Heart left ventricle (tissue), 16 donors: ENCODE measurements at regions not wholly inside any gene's neighbourhood (a gene's known extent, or its start where the extent isn't known, plus 50 kb on each side); places are given as distances from the start of the nearest gene placed in this dataset.

ENCODE experiments used
- ATAC-seq, 4 donors: fragments of 200-7000 bp; cut with Tn5 transposase; one replicate each; pipeline ENCODE4 v1.9.1; 2020 to 2022; ENCODE audit warnings: moderate library complexity in 4 of 4, mild to moderate bottlenecking in 3 of 4, moderate number of reproducible peaks in 1 of 4
- DNase-seq, 5 donors: peaks; one replicate each; pipeline ENCODE4 v3.0.0-alpha.2; 2020
- H3K27ac ChIP-seq, 12 donors: fragments of 200-600 bp; sonication (generic) in 4 of 12; one replicate each; pipeline versions ENCODE4 v1.5.0 to v1.8.0; 2016 to 2022; ENCODE audit warnings: mild to moderate bottlenecking in 2 of 12
- H3K27me3 ChIP-seq, 9 donors: fragments of 200-600 bp; sonication (generic) in 2 of 9; one replicate each; pipeline versions ENCODE4 v1.5.1 to v1.8.0; 2016 to 2022; ENCODE audit warnings: mild to moderate bottlenecking in 3 of 9
- H3K36me3 ChIP-seq, 9 donors: fragments of 200-600 bp; sonication (generic) in 2 of 9; one replicate each; pipeline versions ENCODE4 v1.5.0 to v1.8.0; 2018 to 2022; ENCODE audit warnings: mild to moderate bottlenecking in 2 of 9
- H3K4me1 ChIP-seq, 12 donors: fragments of 200-600 bp; sonication (generic) in 4 of 12; one replicate each; pipeline versions ENCODE4 v1.5.0 to v1.8.0; 2016 to 2022; ENCODE audit warnings: mild to moderate bottlenecking in 3 of 12
- H3K4me3 ChIP-seq, 12 donors: fragments of 200-600 bp; sonication (generic) in 4 of 12; one replicate each; pipeline versions ENCODE4 v1.5.0 to v1.8.0; 2017 to 2022; ENCODE audit warnings: mild to moderate bottlenecking in 9 of 12, moderate library complexity in 4 of 12
- H3K9me3 ChIP-seq, 12 donors: fragments of 200-600 bp; sonication (generic) in 4 of 12; one replicate each; pipeline versions ENCODE4 v1.5.0 to v1.8.0; 2016 to 2022; ENCODE audit warnings: mild to moderate bottlenecking in 1 of 12
- POLR2A ChIP-seq, 2 donors: fragments of 450-650 bp; IDR thresholded peaks; one replicate each; pipeline ENCODE4 v1.6.1; 2017; ENCODE audit warnings: antibody characterized with exemption in 2 of 2, mild to moderate bottlenecking in 2 of 2, moderate library complexity in 2 of 2
- WGBS, 4 donors: extraction: QIAGEN DNeasy Blood & Tissue Kit in 2 of 4; methylation state at CpG; one replicate each; pipeline versions ENCODE4 v1.1.5 to v1.1.7; 2013 to 2018; 5-methylcytosine and 5-hydroxymethylcytosine counted together
- intact Hi-C, 10 donors: fragments of 100-400 bp; cut with DNase I; formaldehyde crosslinking; loops; one replicate each; pipeline versions ENCODE4 v1.11.1 to v1.14.2; 2022
- TF ChIP-seq, protein P1 (sequence below), 12 donors: fragments of 200-600 bp; sonication (generic) in 4 of 12; IDR thresholded peaks; one replicate each; pipeline versions ENCODE4 v1.5.0 to v1.8.0; 2018 to 2022; ENCODE audit warnings: antibody characterized with exemption in 12 of 12, mild to moderate bottlenecking in 5 of 12
- donor health status: ischemic (EF 13 %, LVEDD 7.1; RV severe dilation, severe dysfunction).
- donor health status: healthy with polysubstance abuse.
- donor health status: DM: no; HTN: yes; CAD: no.
- donor health status: DM: no; HTN: no; CAD: no.
- donor health status: ischemic (EF 25% LVEDD 6.9; RV normal size, moderate dysfunction).
- donor health status: ischemic (EF 25% LVEDD 5.7; RV mildly dilated, moderate dysfunction).
- donor health status: healthy.
- donor health status: DM: yes; HTN: yes; CAD: no.
- donor health status: ischemic (EF 35%, LVEDD 5.7; RV mildly dilated, moderate dysfunction).
- donor health status: nonischemic (EF 11% LVEDD 7.7; RV severe dilation, severe dysfunction).
- donor health status: DM: yes; HTN: yes; CAD: no.
- donor health status: PGD.
- donor health status: ischemic (EF 29% LVEDD 5.4; RV normal size, mild dysfunction).
- donor health status: nonischemic (EF 23%, LVEDD 6.1; RV moderate dilation, normal function).

DNA sequence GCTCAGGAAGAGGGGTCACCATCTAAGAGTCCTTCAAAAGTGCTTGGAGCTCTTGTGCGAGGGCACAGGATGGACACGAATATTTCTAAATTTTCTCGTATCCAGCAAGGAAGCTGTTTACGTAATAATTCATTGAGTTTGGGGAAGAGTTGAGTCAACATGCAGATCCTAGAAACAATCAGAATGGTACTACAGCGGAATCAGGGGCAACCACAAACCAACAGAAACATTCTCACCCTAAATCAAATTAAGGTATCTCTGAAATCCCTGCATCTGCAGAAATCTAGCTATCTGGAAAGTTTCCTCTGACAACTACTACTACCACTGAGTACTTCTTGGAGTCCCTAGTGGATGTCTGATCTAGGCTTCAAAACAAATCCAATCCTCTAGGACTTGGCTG, 352.4 kb downstream of the LTN1 start:
- Histone ChIP-seq H3K4me3 (no peak overlapping the region), H3K27ac (no peak overlapping the region), H3K27me3 (no peaks in the 10 kb centered on the region), H3K4me1 (peaks cover 0 to 7% (median 0%) of the 10 kb centered on the region in 12 donors), H3K9me3 (no peaks in the 10 kb centered on the region), H3K36me3 (no peaks in the 10 kb centered on the region)
- intact Hi-C loops, result no loop called here
- ATAC-seq, result no peak
- WGBS, 4 donors, result 76 to 79% (median 77%) methylated on average over 5 of the region's 5 CpGs
- no peak for DNase-seq
- no peak for TF ChIP-seq POLR2A (IDR thresholded peaks at IDR 0.05)
- TF ChIP-seq, protein P1, sequence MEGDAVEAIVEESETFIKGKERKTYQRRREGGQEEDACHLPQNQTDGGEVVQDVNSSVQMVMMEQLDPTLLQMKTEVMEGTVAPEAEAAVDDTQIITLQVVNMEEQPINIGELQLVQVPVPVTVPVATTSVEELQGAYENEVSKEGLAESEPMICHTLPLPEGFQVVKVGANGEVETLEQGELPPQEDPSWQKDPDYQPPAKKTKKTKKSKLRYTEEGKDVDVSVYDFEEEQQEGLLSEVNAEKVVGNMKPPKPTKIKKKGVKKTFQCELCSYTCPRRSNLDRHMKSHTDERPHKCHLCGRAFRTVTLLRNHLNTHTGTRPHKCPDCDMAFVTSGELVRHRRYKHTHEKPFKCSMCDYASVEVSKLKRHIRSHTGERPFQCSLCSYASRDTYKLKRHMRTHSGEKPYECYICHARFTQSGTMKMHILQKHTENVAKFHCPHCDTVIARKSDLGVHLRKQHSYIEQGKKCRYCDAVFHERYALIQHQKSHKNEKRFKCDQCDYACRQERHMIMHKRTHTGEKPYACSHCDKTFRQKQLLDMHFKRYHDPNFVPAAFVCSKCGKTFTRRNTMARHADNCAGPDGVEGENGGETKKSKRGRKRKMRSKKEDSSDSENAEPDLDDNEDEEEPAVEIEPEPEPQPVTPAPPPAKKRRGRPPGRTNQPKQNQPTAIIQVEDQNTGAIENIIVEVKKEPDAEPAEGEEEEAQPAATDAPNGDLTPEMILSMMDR (IDR thresholded peaks at IDR 0.05), result no peak

DNA sequence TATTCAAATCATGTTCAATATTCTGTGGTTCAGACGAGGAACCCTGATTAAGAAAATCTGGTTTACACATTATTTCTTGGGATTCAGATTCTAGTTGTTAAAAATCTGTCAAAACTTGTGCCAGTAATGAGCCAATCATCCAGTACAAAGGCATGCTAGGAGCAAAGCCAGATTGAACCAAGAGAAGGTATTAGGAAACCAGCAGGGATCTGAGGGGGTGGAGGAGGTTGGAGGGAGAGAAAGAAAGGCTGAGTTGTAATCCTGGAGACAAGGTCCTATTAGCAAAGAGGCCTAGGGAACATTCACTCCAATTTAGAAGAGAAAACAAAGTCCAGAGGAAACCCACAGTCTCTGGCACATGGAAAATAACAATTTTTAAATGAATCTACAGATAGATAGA, 352.9 kb downstream of the LTN1 start:
- DNase-seq, result no peak
- Histone ChIP-seq H3K27ac (no peak overlapping the region), H3K9me3 (no peaks in the 10 kb centered on the region), H3K27me3 (no peaks in the 10 kb centered on the region), H3K4me1 (peaks cover 0 to 11% (median 1%) of the 10 kb centered on the region in 12 donors), H3K36me3 (no peaks in the 10 kb centered on the region), H3K4me3 (no peak overlapping the region)
- TF ChIP-seq, protein P1 (IDR thresholded peaks at IDR 0.05), result no peak
- no peak for TF ChIP-seq POLR2A (IDR thresholded peaks at IDR 0.05)
- intact Hi-C loops, result loop anchor here in 5 of 10 donors (10.0 kb wide), 4 partner anchors 85 to 1795 kb away; partner anchors contain the start of gene ADAMTS1 (in 1 of the 5)
- ATAC-seq, result no peak
- WGBS, 4 donors, result 86 to 89% (median 86%) methylated on average over 1 of the region's 1 CpG

DNA sequence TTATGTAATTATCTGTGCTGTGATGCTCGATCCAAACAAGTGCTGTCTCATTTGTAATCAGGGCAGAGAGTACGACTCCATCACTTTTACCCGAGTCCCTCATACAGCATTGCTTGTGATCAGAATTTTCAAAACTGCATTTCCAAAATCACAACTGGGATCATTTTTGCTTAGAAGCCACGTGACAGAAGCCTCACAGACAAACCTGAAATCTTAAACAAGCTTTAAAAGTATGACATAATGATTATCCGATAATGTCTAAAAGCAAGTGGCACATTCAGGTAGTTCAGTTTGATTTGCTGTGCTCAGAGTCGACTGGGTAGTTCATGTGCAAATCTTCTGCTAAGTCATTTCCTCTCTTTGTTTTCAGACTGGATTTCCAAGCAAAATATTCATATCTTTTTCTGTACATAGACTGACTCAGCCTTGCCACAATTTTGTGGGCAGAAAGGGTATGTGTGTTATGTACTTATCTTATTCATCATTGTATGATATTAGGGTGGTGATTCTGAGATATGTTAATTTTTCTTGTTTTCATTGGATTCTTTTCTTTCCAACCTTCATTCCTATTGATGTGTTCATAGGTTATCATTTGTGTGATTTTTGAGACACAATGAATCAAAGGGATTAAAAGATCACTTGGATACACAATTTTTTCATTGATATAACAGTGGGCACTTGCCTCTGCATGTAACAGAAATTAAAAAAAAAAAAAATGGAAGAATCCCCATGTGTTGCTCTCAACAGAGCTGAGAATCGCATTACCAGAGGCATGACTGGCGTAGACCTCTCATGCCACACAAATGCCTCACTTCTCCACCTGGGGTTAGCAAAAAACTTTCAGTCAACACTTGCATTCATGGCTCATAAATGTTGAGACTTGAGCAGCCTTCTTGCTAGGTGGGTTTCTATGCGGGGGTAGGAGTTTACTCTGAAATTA, 355.7 kb downstream of the LTN1 start:
- no peaks in the 10 kb centered on the region for H3K9me3 ChIP-seq
- no peak overlapping the region for H3K4me3 ChIP-seq
- H3K4me1 ChIP-seq, result peaks cover 0 to 32% (median 25%) of the 10 kb centered on the region in 12 donors
- no peak for TF ChIP-seq POLR2A (IDR thresholded peaks at IDR 0.05)
- TF ChIP-seq, protein P1 (IDR thresholded peaks at IDR 0.05), result no peak
- ATAC-seq, result no peak
- H3K36me3 ChIP-seq, result no peaks in the 10 kb centered on the region
- 80 to 86% (median 86%) methylated on average over 9 of the region's 9 CpGs for WGBS, 4 donors
- no peaks in the 10 kb centered on the region for H3K27me3 ChIP-seq
- DNase-seq, result no peak
- peak overlapping the region in 5 of 12 donors; percentile 3 to 65 (median 11) for H3K27ac ChIP-seq
- intact Hi-C loops, result loop anchor here in 5 of 10 donors (10.0 kb wide), 4 partner anchors 88 to 1792 kb away; partner anchors contain the start of gene ADAMTS1 (in 1 of the 5)

DNA sequence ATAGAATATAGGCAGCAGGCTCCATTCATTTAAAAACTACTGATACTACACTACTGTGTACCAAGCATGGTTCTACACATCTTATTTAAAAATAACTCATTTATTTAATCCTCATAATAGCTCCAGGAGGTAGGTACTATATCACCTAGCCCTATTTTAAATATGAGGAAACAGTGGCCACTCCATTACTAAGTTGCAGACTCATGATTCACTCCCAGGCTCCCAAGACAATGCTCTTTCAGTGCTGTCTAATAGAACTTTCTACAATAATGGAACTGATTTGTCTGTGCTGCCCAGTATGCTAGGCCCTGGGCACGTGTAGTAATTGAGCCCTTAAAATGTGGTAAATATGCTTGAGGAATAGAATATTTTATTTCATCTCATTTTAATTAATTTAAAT, 357.1 kb downstream of the LTN1 start:
- H3K9me3 ChIP-seq, result no peaks in the 10 kb centered on the region
- DNase-seq, result no peak
- intact Hi-C loops, result loop anchor here in 5 of 10 donors (2.0 to 10.0 kb wide), 5 partner anchors 89 to 1791 kb away; partner anchors contain the start of gene ADAMTS1 (in 1 of the 5)
- H3K4me1 ChIP-seq, result peaks cover 0 to 35% (median 27%) of the 10 kb centered on the region in 12 donors
- H3K27me3 ChIP-seq, result no peaks in the 10 kb centered on the region
- ATAC-seq, result no peak
- no peak overlapping the region for H3K4me3 ChIP-seq
- TF ChIP-seq POLR2A (IDR thresholded peaks at IDR 0.05), result no peak
- TF ChIP-seq, protein P1 (IDR thresholded peaks at IDR 0.05), result no peak
- 93 to 99% (median 96%) methylated on average over 1 of the region's 1 CpG for WGBS, 4 donors
- H3K36me3 ChIP-seq, result no peaks in the 10 kb centered on the region
- H3K27ac ChIP-seq, result peak overlapping the region in 7 of 12 donors; percentile 65 to 85 (median 80)
